ENCODE measurements at regions not wholly inside any gene's neighbourhood (a gene's known extent, or its start where the extent isn't known, plus 50 kb on each side); places are given as distances from the start of the nearest gene placed in this dataset.

DNA sequence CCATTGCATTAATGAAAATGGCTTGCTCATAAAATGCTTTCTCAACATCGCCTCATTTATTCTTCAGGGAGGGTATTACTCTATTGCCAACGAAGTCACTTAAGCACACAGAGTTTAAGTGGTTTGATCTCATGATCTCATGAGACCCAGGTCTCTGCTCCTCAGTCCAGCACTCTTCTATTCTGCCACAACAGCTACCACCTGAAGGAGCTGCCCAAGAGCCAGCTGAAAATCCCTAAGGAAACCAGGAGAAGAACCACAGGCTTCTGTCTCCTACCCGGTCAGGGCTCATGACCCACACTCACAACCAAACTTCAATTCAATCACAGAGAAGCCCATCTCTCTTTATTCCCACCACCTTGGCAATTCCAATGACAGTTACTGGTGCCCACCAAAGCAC lies 85.5 kb upstream of the GPM6B start:
- no peak overlapping the region for H3K27ac ChIP-seq
- H3K9me3 ChIP-seq = no peaks in the 10 kb centered on the region
- ATAC-seq (no peak), DNase-seq (no peak)
- no peak overlapping the region for H3K4me3 ChIP-seq
- TF ChIP-seq, protein P1, sequence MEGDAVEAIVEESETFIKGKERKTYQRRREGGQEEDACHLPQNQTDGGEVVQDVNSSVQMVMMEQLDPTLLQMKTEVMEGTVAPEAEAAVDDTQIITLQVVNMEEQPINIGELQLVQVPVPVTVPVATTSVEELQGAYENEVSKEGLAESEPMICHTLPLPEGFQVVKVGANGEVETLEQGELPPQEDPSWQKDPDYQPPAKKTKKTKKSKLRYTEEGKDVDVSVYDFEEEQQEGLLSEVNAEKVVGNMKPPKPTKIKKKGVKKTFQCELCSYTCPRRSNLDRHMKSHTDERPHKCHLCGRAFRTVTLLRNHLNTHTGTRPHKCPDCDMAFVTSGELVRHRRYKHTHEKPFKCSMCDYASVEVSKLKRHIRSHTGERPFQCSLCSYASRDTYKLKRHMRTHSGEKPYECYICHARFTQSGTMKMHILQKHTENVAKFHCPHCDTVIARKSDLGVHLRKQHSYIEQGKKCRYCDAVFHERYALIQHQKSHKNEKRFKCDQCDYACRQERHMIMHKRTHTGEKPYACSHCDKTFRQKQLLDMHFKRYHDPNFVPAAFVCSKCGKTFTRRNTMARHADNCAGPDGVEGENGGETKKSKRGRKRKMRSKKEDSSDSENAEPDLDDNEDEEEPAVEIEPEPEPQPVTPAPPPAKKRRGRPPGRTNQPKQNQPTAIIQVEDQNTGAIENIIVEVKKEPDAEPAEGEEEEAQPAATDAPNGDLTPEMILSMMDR (IDR thresholded peaks at IDR 0.05) = no peak
- intact Hi-C loops (cut with DNase I) = no loop called here
- H3K4me1 ChIP-seq = no peaks in the 10 kb centered on the region
- H3K36me3 ChIP-seq = no peaks in the 10 kb centered on the region
- no peaks in the 10 kb centered on the region for H3K27me3 ChIP-seq

DNA sequence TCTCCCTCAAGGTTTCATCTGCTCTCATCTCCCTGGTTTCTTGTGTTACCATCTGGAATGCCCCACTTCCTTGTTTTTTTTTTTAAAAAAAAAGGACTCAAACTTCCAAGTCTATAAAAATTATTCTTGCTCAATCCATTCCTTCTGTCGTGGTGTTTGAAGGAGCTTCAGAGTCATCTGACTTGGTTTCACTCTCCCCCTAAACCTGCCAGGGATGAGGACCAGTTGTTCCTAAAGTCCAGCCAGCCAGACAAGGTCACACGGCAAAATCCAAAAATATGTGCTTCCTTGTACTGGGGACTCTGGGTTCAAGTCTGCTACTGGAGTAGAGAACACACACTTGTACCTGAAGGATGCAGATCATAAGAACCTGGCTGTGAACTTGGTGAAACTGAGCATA lies 84.5 kb upstream of the GPM6B start:
- H3K9me3 ChIP-seq = no peaks in the 10 kb centered on the region
- intact Hi-C loops (cut with DNase I) = no loop called here
- no peaks in the 10 kb centered on the region for H3K4me1 ChIP-seq
- no peaks in the 10 kb centered on the region for H3K27me3 ChIP-seq
- no peak overlapping the region for H3K27ac ChIP-seq
- H3K4me3 ChIP-seq = no peak overlapping the region
- DNase-seq (no peak), ATAC-seq (no peak)
- no peaks in the 10 kb centered on the region for H3K36me3 ChIP-seq
- TF ChIP-seq, protein P1 (IDR thresholded peaks at IDR 0.05) = no peak

DNA sequence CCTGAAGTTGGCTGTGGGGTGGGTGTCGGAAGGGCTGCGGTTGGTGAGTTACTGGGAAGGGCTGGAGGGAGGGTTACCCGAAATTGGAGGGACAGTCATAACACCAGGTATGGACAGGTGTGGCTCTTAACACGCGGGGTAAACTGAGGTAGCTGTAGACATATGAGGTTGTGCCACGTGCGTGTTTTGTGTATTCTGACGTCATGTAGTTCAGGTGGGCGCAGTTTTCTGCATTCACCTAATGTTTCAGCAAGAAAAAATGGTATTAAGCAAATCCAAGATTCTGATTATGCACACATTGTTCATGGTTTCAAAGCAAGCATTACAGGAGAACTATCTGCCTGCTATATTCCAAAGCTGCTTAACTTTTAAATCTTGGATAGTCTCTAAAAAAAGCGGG lies 83.5 kb upstream of the GPM6B start:
- no peak for DNase-seq

DNA sequence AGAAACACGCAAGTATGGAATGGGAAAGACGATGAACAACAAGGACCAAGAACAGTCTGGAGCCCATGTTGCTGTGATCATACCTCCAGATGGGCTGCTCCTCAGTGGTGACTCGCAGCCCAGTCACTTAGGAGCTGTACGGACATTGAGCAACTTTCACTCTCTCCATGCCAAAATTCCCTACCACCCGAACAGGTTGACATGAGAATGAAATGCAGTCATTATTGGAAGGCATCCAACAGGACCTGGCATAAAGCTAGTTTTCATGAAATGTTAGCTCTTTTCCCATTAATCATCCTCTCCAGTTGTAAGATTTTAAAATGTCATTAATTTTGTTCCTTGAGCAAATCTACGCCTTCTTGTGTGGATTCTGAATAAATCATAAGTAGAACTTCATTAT lies 82.7 kb upstream of the GPM6B start:
- DNase-seq (no peak), ATAC-seq (peak; percentile 59)
- Histone ChIP-seq H3K27ac (no peak overlapping the region), H3K9me3 (no peaks in the 10 kb centered on the region), H3K4me3 (no peak overlapping the region), H3K27me3 (no peaks in the 10 kb centered on the region), H3K4me1 (no peaks in the 10 kb centered on the region), H3K36me3 (no peaks in the 10 kb centered on the region)
- TF ChIP-seq, protein P1 (IDR thresholded peaks at IDR 0.05) = no peak
- intact Hi-C loops (cut with DNase I) = no loop called here

More for the DNA sequence above, 83.5 kb upstream of the GPM6B start:
- ATAC-seq = no peak
- H3K36me3 ChIP-seq = no peaks in the 10 kb centered on the region
- TF ChIP-seq, protein P1 (IDR thresholded peaks at IDR 0.05) = no peak
- no peaks in the 10 kb centered on the region for H3K9me3 ChIP-seq
- no peaks in the 10 kb centered on the region for H3K27me3 ChIP-seq
- no peaks in the 10 kb centered on the region for H3K4me1 ChIP-seq
- no peak overlapping the region for H3K4me3 ChIP-seq
- no peak overlapping the region for H3K27ac ChIP-seq
- intact Hi-C loops (cut with DNase I) = no loop called here

DNA sequence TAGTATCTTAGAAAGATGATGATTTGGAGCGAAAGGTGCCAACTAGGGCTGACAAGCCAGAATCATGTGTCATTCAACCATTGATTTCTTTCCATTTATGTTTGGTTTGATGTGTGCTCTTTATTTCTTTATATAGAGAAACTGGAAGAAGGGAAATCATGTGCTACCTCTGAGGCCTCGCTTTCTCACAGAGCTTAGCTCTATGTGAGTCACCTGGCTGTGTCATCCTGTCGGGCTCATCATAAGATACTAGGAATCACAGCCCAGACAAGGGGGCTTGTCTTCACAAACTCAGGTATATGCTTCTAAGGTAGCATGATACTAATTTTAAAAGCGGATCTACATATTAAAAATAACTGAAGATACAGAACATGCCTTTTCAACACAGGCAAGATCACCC lies 81.7 kb upstream of the GPM6B start:
- no peak for ATAC-seq
- intact Hi-C loops (cut with DNase I) = no loop called here
- Histone ChIP-seq H3K36me3 (no peaks in the 10 kb centered on the region), H3K4me1 (no peaks in the 10 kb centered on the region), H3K27ac (no peak overlapping the region), H3K27me3 (no peaks in the 10 kb centered on the region), H3K9me3 (no peaks in the 10 kb centered on the region), H3K4me3 (no peak overlapping the region)
- TF ChIP-seq, protein P1 (IDR thresholded peaks at IDR 0.05) = no peak
- DNase-seq = no peak

DNA sequence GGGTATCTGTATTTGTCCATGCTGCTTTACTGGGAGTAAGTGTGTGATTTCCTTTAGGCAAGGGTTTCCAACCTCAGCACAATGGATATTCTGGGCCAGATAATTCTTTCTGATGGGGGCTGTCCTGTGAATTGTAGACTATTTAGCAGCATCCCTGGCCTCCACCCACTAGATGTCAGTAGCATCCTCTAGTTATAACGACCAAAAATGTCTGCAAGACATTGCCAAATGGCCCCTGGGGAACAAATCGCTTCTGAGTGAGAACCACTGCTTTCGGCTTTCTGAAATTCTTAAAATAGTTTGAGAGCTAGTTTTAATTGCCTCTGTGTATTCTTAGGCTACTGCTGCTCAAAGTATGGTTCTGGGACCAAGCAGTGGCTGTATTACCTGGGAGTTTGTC lies 81.2 kb upstream of the GPM6B start:
- Histone ChIP-seq H3K36me3 (no peaks in the 10 kb centered on the region), H3K9me3 (no peaks in the 10 kb centered on the region), H3K4me3 (no peak overlapping the region), H3K4me1 (no peaks in the 10 kb centered on the region), H3K27ac (no peak overlapping the region), H3K27me3 (no peaks in the 10 kb centered on the region)
- DNase-seq (no peak), ATAC-seq (no peak)
- intact Hi-C loops (cut with DNase I) = no loop called here
- TF ChIP-seq, protein P1 (IDR thresholded peaks at IDR 0.05) = peak; percentile 17

All from upper lobe of right lung (tissue), 1 donor.